Osteocyte (in vitro differentiated cells): ENCODE measurements at regions not wholly inside any gene's neighbourhood (a gene's known extent, or its start where the extent isn't known, plus 50 kb on each side); places are given as distances from the start of the nearest gene placed in this dataset.

Experiments used
- DNase-seq: peaks from one replicate; pipeline ENCODE4 v3.0.0; 2021; ENCODE audit warnings: mixed read lengths; ENCODE audit not compliant: unreplicated experiment; ENCODE audit errors: extremely low spot score
- H3K27ac Mint-ChIP-seq: one replicate; pipeline ENCODE4 v1.8.0; 2021; ENCODE audit warnings: mild to moderate bottlenecking, mixed read lengths; ENCODE audit not compliant: unreplicated experiment
- H3K27me3 Mint-ChIP-seq: one replicate; pipeline ENCODE4 v1.8.0; 2021; ENCODE audit warnings: mixed read lengths; ENCODE audit not compliant: unreplicated experiment
- H3K36me3 Mint-ChIP-seq: one replicate; pipeline ENCODE4 v1.8.0; 2021; ENCODE audit warnings: mixed read lengths; ENCODE audit not compliant: unreplicated experiment
- H3K4me1 Mint-ChIP-seq: one replicate; pipeline ENCODE4 v1.8.0; 2021; ENCODE audit warnings: mixed read lengths; ENCODE audit not compliant: unreplicated experiment
- H3K4me3 Mint-ChIP-seq: one replicate; pipeline ENCODE4 v1.8.0; 2021; ENCODE audit warnings: mild to moderate bottlenecking, moderate library complexity, mixed read lengths; ENCODE audit not compliant: unreplicated experiment
- H3K9me3 Mint-ChIP-seq: one replicate; pipeline ENCODE4 v1.8.0; 2021; ENCODE audit warnings: mixed read lengths; ENCODE audit not compliant: unreplicated experiment
- CTCF ChIP-seq: fragments of 200-600 bp; sonication (generic); IDR thresholded peaks from 2 replicates; pipeline ENCODE4 v1.5.0; 2021; ENCODE audit warnings: antibody characterized with exemption, mild to moderate bottlenecking, moderate library complexity

GRCh38 chr3:99498550-99499234, 139.7 kb upstream of the COL8A1 start:
- H3K4me1 Mint-ChIP-seq, result peaks cover 70% of the 10 kb centered on the region
- no peaks in the 10 kb centered on the region for H3K27me3 Mint-ChIP-seq
- no peak overlapping the region for H3K4me3 Mint-ChIP-seq
- DNase-seq, result no peak
- H3K36me3 Mint-ChIP-seq, result peaks cover 37% of the 10 kb centered on the region
- TF ChIP-seq CTCF, result peak; percentile 50
- peaks cover 22% of the 10 kb centered on the region for H3K9me3 Mint-ChIP-seq
- peak overlapping the region; percentile 95 for H3K27ac Mint-ChIP-seq

- H3K9me3 Mint-ChIP-seq, result peaks cover 52% of the 10 kb centered on the region
- H3K27ac Mint-ChIP-seq, result peak overlapping the region; percentile 25
- peaks cover 51% of the 10 kb centered on the region for H3K36me3 Mint-ChIP-seq
- peaks cover 27% of the 10 kb centered on the region for H3K4me1 Mint-ChIP-seq
- no peaks in the 10 kb centered on the region for H3K27me3 Mint-ChIP-seq
- no peak overlapping the region for H3K4me3 Mint-ChIP-seq
- no peak for TF ChIP-seq CTCF
- DNase-seq, result no peak
Observed at GRCh38 chr3:99487894-99488293, 150.5 kb upstream of the COL8A1 start.

- peaks cover 30% of the 10 kb centered on the region for H3K36me3 Mint-ChIP-seq
- H3K9me3 Mint-ChIP-seq, result peaks cover 31% of the 10 kb centered on the region
- H3K27me3 Mint-ChIP-seq, result no peaks in the 10 kb centered on the region
- H3K27ac Mint-ChIP-seq, result peak overlapping the region; percentile 88
- TF ChIP-seq CTCF, result no peak
- DNase-seq, result no peak
- H3K4me1 Mint-ChIP-seq, result peaks cover 36% of the 10 kb centered on the region
- no peak overlapping the region for H3K4me3 Mint-ChIP-seq
Observed at GRCh38 chr3:99485286-99485685, 153.1 kb upstream of the COL8A1 start.

- no peak for TF ChIP-seq CTCF
- peaks cover 39% of the 10 kb centered on the region for H3K4me1 Mint-ChIP-seq
- H3K4me3 Mint-ChIP-seq, result no peak overlapping the region
- no peak for DNase-seq
- peak overlapping the region; percentile 88 for H3K27ac Mint-ChIP-seq
- peaks cover 27% of the 10 kb centered on the region for H3K36me3 Mint-ChIP-seq
- H3K27me3 Mint-ChIP-seq, result no peaks in the 10 kb centered on the region
- H3K9me3 Mint-ChIP-seq, result peaks cover 27% of the 10 kb centered on the region
Observed at GRCh38 chr3:99484871-99485270, 153.5 kb upstream of the COL8A1 start.

- peaks cover 19% of the 10 kb centered on the region for H3K36me3 Mint-ChIP-seq
- no peak overlapping the region for H3K4me3 Mint-ChIP-seq
- TF ChIP-seq CTCF, result no peak
- no peaks in the 10 kb centered on the region for H3K27me3 Mint-ChIP-seq
- H3K9me3 Mint-ChIP-seq, result peaks cover 22% of the 10 kb centered on the region
- peak overlapping the region; percentile 88 for H3K27ac Mint-ChIP-seq
- DNase-seq, result no peak
- peaks cover 48% of the 10 kb centered on the region for H3K4me1 Mint-ChIP-seq
Observed at GRCh38 chr3:99483841-99484240, 154.6 kb upstream of the COL8A1 start.
